Lung microvascular endothelial cell (primary cell): ENCODE measurements at regions not wholly inside any gene's neighbourhood (a gene's known extent, or its start where the extent isn't known, plus 50 kb on each side); places are given as distances from the start of the nearest gene placed in this dataset.
"Not testable (repeated sequence)": the region's sequence is repeated elsewhere in the genome, so short reads cannot be mapped to it uniquely, and the experiment has no call there.

Experiments used
- DNase-seq, 2 donors: peaks; one replicate each; pipeline versions ENCODE4 v3.0.0 to v3.0.0-alpha.2; 2010; ENCODE audit warnings: low read depth in 2 of 2

- no peak for DNase-seq
Observed at GRCh38 chr9:15033316-15033715, 123.1 kb upstream of the FREM1 start.

DNA sequence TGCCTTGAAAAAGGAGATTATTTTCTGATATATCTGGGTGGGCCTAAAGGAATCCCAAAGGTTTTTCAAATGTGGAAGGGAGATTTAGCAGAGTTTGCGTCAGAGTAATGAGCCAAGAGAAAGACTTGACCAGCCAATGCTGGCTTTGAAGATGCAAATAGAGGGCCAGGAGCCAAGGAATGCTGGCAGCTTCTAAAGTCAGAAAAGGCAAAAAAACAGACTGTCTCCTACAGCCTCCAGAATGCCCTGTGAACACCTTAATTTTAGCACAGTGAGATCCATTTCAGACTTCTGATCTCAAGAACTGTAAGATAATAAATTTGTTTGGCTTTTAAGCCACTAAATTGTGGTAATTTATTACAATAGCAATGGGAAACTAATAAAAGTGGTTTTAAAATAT, 122.6 kb upstream of the FREM1 start:
- no peak for DNase-seq

DNA sequence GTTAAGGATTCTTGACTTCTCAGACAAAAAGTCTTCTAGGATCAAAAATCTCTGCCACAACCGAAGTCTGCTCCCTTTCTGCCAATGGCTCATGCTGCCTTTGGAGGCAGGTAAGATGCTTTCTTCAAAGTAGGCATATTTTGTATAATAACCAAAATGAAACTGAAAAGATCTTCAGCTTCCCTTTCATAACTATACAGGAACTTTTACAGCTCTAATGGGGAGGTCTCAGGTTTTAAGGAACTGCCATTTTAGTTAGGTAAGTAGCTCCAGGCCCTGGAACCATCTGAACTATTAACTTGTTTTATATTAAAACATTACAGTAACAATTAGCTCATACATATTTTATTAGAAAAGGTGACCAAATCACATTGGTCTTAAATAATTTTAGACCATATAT, 110.9 kb upstream of the FREM1 start:
- no peak for DNase-seq

DNA sequence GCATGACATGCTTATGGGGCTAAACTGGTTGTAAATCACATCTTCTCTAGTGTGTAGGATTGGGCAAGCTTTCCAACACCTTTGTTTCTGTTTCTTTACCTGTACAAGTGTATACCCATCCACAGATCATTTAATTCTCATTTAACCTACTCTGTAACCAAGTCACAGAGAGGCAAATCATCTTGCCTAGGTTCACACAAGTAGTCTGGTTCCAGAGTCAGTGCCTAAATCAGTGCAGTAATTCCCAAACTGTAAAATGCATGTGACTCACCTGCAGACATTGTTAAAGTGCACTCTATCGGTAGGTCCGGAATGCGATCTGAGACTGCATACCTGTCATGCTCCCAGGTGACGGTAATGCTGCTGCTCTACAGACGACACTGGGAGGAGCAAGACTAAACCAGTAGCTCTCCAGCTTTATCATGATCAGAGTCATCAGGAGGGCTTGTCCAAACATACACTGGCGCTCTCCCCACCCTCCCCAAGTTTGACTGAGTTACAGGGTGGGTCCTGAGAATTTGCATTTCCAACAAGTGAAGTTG, 107.9 kb upstream of the FREM1 start:
- DNase-seq, result no peak

- DNase-seq, result no peak
Observed at GRCh38 chr9:15010581-15010980, 100.4 kb upstream of the FREM1 start.

DNA sequence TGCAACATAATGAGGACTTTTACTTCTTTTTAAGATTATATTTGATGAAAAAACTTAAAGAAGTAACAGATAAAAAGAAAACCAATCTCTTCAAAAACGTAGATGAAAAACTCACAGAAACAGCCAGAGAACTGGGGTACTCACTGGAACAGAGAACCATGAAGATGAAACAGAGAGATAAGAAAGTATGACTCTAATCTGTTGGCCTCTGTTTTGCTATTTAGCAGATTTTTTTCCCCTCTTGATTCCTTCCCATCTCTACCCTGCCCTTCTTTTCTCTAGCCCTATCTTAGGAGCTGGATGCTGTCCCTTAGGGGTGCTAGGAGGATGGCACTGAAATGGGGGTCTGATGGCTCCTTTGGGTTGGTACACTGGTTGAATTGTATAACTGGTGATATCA, 97.5 kb upstream of the FREM1 start:
- no peak for DNase-seq

GRCh38 chr9:14994738-14995137, 84.5 kb upstream of the FREM1 start:
- no peak for DNase-seq

- no peak for DNase-seq
Observed at GRCh38 chr9:14993901-14994554, 83.8 kb upstream of the FREM1 start.

- peak in 1 of 2 donors; percentile 59 for DNase-seq
Observed at GRCh38 chr9:14993061-14993800, 83.0 kb upstream of the FREM1 start.

DNA sequence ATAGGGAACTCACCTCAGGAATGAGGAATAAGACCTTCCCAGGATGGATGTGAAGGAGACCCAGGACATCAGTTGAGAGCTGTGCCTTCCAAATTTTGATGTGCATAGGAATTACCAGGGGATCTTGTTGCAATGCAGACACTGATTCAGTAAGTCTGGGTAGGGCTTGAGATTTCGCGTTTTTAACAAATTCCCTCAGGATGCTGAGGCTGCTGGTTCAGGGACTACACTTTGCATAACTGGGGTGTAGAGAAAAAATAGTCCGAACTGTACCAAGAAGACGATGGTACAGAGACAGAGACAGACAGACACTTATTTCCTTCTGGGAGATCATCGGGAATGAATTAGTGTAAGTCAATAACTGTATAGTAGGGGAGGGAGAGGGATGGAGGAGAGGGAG, 82.3 kb upstream of the FREM1 start:
- DNase-seq, result no peak

DNA sequence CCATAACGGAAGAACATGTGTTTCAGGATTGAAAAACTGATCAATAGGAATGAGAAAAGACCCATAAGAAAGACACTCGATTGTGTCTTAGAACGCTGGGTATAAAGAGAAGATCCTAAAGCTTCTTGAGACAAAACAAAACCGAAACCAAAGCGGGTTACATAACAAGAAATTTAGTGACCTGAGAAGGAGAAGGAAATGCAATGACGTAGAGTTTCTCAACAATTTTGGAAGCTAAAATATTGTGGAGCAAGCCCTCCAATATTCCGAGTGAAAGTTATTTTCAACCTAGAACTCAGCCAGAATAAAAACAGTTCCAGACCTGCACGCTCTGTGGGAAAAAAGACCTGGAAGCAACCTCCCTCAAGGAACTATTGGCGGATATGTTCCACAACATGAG, 81.9 kb upstream of the FREM1 start:
- DNase-seq, result no peak

DNA sequence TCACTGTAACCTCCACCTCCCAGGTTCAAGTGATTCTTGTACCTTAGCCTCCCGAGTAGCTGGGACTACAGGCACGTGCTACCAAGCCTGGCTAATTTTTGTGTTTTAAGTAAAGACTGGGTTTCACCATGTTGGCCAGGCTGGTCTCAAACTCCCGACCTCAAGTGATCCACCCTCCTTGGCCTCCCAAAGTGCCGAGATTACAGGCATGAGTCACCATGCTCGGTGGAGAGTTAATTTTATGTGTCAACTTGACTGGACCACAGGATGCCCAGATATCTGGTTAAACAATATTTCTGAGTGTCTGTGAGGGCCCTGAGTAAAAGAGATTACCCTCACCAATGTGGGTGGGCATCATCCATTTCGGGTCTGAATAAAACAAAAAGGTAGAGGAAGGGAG, 80.4 kb upstream of the FREM1 start:
- not testable (repeated sequence) for DNase-seq

DNA sequence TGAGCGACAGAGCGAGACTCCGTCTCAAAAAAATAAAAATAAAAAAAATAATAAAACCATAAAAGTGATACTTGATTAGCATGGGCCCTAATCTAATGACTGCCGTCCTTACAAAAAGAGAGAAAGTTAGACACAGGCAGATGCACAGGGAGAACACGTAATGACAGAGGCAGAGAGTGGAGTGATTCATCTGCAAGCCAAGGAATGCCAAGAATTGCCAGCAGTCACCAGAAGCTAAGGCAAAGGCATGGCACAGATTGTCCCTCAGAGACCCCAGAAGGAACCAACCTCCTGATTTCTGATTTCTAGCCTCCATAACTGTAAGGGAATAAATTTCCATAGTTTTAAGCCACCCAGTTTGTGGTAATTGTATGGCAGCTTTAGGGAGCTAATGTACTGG, 79.6 kb upstream of the FREM1 start:
- no peak for DNase-seq

GRCh38 chr9:14989336-14989735, 79.1 kb upstream of the FREM1 start:
- not testable (repeated sequence) for DNase-seq

DNA sequence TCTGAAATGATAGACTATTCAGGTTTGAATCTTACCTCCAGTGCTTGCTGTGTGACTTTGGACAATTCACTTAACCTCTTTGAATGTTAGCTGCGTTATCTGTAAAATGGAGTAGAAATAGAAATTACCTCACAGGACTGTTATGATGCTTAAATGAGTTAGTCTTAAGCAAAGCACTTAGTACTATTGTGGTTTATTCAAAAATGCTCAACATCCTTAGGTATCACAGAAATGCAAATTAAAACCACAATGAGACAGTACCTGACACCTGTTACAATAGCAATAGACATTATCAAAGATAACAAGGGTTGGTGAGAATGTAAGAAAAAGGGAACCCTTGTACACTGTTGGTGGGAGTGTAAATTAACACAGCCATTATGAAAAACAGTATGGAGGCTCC, 77.6 kb upstream of the FREM1 start:
- DNase-seq, result no peak

- DNase-seq, result no peak
Observed at GRCh38 chr9:14985419-14985818, 75.2 kb upstream of the FREM1 start.

DNA sequence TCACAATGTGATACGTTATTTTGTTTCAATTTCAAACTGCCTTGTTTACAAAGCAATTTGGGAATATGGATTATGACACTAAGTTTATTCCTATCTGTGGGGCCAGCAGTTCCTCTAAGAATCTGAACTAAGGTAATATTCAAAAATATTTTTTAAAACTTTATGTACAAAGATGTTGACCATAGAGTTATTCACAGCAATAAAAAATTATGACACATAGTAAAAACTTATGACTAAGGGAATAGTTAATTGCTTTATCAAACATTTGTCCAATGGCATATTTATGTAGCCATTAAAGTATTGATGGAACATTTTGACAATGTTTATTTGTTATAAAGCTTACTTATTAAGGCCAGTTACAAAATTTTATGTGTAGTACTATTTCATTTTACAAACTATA, 73.4 kb upstream of the FREM1 start:
- no peak for DNase-seq

DNA sequence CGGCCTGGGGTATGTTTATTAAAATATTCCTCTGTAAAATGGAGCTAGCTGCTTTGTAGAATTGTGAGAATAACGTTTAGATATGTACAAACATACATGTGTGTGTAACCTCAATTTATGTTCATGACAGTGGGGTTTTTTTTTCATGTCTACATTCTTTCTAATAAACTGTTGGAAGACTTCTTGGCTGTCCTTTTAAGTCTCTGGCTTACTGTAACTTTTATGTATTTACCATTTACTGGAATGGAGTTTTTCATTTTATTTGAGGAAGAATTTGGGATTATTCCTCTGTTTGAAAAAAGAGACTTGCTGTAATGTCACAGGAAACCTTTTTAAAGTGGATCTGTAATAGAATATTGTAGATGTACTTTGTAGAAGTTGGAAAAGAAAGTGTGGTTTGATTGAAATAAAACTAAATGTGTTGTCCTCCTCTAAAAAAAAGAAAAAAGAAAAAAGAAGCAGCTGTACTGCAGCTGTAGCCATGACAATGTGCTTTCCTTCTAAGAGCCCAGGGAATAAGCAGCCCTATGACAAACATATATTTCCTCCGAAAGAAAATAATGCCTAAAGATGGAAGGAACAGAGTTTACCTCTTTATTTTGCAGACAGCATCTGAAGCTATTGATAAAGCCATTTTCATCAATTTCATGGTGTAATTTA, 71.2 kb upstream of the FREM1 start:
- DNase-seq, result no peak

DNA sequence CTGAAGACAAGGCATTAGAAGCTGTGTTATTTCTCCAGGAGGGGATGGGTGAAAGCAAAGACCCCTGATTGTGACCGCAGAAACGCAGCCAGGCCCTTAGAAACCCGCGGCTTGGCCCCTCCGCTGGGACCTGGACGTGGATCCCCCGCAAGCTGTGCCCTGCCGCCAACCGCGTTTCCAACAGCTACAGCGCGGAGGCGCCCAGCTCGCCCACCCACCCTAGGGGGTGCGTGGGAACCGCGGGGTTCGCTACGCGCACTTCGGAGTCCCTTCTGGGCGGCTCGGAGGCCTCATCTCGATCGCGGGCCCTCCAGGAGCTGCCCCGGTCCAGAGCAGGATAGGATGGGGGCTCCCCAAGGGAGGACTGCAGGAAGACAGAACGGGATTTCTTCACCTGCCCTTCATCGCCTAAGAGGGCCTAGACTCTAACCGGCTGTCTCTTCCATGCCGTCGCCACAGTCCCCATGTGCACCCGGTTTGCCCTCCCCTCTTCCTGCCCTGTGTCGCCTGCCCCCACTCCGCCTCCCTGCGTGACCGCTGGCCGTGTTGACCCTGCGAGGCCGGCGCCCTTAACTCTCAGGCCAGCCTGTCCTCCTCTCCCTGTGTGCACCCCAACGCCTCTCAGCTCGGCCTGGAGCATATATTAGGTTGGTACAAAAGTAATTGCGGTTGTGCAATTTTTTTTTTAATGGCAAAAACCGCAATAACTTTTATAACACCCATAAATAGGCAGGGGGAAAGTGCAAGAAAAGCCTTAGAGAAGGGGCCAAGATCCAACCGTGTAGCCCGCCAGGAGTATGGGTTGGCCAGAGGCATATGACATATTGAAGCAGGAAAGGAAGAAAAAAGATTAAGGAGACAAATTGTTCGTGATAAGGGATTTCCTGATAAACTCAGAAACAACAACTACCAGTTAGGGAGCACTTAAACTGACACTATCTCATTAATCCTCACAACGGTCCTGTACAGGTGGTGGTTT, 68.1 kb upstream of the FREM1 start:
- DNase-seq, result no peak

DNA sequence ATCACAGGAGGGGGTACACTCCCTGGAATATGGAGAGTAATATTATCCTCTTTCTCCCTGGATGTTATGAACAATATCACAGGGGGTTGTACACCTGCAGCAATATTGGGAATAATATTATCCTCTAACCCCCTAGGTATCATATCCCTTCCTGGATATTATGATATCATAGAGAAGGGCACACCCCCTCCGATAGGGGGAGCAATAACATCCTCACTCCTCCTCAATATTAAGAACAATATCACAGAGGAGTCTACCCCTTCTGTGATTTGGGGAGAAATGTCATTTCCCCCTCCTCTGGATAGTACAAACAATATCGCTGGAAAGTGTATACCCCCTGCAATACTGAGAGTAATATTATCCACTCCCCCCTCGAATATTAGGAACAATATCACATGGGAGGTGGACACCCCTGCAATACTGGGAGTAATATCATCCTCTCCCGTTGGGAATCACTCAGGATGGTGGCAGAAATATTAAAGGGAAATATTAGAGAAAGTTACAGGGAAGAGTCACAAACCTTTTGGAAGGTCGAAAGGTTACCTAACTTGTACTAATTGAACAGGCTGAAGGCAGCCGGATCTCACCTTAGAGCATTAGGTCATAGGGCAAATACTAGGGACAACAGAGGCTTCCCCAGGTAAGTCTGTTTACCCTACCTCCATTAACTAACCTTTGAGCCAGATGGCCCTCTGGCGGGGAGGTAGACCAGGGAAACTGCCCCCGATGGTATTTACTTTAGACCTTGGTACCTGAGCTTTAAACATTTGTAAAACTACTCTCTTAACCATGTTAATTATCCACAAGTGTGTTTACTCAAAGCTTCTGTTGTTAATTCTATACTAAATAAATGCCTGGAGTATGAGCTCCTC, 57.5 kb upstream of the FREM1 start:
- DNase-seq, result no peak
